Epithelial cell of esophagus (primary cell): ENCODE measurements at regions not wholly inside any gene's neighbourhood (a gene's known extent, or its start where the extent isn't known, plus 50 kb on each side); places are given as distances from the start of the nearest gene placed in this dataset.

Experiments
- DNase-seq: peaks from one replicate; pipeline ENCODE4 v3.0.0; 2010; ENCODE audit warnings: low read depth
- H3K4me3 ChIP-seq: 2 replicates; pipeline ENCODE4 v1.5.1; 2011; ENCODE audit warnings: mild to moderate bottlenecking, low read length, control low read depth
- CTCF ChIP-seq: IDR thresholded peaks from 2 replicates; pipeline ENCODE4 v1.5.1; 2011; ENCODE audit warnings: low read depth, mild to moderate bottlenecking, low read length, control low read depth, inconsistent platforms; ENCODE audit not compliant: insufficient read depth; ENCODE audit errors: missing control alignments

GRCh38 chr9:12923468-12924009, 148.7 kb downstream of the LURAP1L start:
- DNase-seq, result peak; percentile 5
- TF ChIP-seq CTCF, result no peak
- no peak overlapping the region for H3K4me3 ChIP-seq

- no peak overlapping the region for H3K4me3 ChIP-seq
- no peak for TF ChIP-seq CTCF
- no peak for DNase-seq
Observed at GRCh38 chr9:12930906-12931305, 156.1 kb downstream of the LURAP1L start.

GRCh38 chr9:12933957-12934356, 159.1 kb downstream of the LURAP1L start:
- H3K4me3 ChIP-seq, result no peak overlapping the region
- DNase-seq, result peak; percentile 44
- TF ChIP-seq CTCF, result no peak

DNA sequence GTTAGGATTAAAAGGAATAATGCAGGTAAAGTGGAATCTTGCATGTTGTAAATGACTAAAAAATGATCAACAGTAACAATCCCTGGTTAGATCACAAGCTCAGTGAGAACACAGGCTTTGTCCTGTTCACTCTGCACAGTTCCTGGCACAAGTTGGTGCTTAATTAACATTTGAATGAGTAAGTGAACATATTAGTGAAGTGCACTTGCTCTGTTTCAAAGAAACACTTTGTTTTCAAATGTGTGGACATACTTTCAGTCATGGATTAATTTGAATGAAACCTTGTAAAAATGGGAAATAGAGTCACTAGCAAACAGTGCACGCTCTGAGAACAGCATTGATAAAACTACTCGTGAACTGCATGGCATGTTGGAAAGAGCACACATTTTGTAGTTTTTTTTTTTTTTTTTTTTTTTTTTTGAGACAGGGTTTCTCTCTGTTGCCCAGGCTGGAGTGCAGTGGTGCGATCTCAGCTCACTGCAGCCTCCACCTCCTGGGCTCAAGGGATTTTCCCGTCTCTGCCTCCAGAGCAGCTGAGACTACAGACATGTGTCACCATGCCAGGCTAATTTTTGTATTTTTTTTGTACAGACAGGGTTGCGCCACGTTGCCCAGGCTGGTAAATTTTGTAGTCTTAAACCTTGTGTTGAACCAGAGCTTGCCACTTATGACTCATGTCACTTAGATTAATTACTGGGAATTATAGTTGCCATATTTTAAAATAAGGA, 159.9 kb downstream of the LURAP1L start:
- peak; percentile 61 for DNase-seq
- H3K4me3 ChIP-seq, result no peak overlapping the region
- TF ChIP-seq CTCF, result no peak

GRCh38 chr9:12935714-12936113, 160.9 kb downstream of the LURAP1L start:
- TF ChIP-seq CTCF, result no peak
- DNase-seq, result peak; percentile 58
- H3K4me3 ChIP-seq, result no peak overlapping the region

DNA sequence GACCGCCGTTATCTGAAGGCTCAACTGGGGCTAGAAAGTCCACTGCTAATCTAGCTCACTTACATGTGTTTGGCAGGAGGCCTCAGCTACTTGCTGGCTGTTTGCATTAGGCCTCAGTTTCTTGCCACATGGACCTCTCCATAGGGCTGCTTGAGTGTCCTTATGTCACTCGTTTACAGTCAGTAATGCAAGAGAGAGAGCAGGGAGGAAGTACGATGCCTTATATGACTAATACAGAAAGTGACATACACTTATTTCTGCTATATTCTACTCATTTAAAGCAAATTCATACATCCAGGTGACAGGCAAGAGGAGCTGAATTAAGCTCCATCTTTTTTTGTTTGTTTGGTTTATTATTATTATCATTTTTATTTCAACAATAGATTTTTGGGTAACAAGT, 179.6 kb downstream of the LURAP1L start:
- TF ChIP-seq CTCF, result no peak
- H3K4me3 ChIP-seq, result no peak overlapping the region
- DNase-seq, result no peak
